IPS DF 4.7 (cell line): ENCODE measurements at regions not wholly inside any gene's neighbourhood (a gene's known extent, or its start where the extent isn't known, plus 50 kb on each side); places are given as distances from the start of the nearest gene placed in this dataset.
"Not testable (repeated sequence)": the region's sequence is repeated elsewhere in the genome, so short reads cannot be mapped to it uniquely, and the experiment has no call there.

Source experiments
- DNase-seq: peaks from one replicate; pipeline ENCODE4 v3.0.0-alpha.2; 2013; ENCODE audit warnings: low spot score; ENCODE audit errors: extremely low read depth

DNA sequence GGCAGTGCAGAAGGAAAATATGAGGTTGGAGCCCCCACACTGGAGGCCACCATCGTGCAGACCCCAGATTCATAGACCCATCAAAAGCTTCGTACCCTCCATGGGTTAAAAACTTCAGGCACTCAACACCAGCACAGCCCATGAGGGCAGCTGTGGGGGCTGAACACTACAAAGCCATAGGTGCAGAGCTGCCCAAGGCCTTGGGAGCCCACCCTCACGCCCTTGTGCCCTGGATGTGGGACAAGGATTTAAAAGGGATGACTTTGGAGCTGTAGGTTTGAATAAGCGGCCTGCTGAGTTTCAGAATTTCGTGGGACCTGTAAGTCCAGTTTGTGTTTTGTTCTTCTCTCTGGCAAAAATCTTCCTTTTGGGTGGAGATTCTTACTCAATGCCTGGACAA is 747.6 kb downstream of the SPATA31A6 start:
- not testable (repeated sequence) for DNase-seq

DNA sequence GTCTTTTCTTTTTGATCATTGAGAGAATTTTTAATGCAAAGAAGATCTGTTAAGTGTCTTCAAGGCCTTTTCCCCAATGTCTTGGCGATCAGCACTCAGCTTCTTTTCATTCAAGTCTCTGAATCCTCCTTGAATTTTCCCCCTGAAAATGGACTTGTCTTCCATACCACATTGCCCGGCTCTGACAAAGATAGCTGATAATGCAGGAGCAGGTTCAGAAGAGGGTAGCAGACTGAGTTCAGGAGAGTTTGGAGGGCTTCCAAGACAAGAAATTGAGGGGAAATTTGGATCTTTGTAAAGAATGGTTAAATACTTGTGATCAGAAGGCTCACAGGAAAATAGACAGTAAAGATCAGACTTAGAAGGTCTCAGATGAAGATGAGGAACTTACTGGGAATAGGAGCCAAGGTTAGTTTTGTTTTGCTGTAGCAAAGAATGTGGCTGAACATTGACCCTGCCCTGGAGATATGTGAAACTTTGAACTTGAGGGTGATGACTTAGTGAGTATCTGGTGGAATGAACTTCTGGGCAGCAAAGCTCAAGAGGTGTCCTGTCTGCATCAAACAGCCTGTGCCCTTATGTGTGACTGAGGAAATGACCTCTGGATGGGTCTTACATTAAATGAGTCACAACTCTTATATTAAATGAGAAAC is 754.2 kb downstream of the SPATA31A6 start:
- not testable (repeated sequence) for DNase-seq

DNA sequence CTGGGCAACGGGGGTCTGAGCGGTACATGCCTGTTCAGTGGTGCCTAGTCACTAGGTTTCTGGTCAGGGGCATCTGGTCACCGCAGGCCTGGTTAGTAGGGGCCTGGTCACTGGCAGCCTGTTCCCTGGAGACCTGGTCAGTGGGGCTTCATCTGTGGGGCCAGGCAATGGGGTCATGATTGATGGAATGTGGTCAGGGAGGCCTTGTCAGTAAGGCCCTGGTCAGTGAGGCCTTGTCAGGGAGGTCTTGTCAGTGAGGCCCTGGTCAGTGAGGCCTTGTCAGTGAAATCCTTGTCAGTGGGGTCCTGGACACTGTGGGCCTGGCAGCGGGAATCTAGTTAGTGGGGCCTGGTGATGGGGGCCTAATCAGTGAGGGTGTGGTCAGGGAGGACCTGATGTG is 763.6 kb downstream of the SPATA31A6 start:
- DNase-seq, result not testable (repeated sequence)

DNA sequence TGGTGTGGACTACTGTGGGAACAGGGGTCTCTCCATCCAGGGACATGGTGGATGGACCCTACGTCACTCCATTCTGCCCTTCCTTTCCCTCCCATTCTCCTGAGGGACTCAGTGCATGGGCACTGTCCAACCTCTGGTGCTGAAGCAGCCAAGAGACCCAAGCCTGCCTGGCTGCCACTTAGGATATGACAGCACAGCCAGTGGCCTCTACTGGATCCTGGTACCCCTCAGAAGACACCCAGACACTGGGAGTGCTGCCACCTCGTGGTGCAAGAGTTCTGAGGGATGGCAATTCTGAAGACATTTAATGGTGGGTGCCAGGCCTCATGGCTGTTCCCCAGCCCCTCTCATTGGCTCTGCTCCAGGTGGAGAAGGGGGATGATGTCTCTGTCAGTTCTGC is 767.8 kb downstream of the SPATA31A6 start:
- DNase-seq, result peak; percentile 9

DNA sequence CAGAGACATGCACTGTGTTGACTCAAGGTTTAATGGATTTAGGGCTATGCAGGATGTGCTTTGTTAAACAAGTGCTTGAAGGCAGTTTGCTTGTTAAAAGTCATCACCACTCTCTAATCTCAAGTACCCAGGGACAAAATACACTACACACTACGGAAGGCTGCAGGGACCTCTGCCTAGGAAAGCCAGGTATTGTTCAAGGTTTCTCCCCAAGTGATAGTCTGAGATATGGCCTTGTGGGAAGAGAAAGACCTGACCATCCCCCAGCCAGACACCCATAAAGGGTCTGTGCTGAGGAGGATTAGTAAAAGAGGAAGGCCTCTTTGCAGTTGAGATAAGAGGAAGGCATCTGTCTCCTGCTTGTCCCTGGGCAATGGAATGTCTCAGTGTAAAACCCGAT is 781.7 kb downstream of the SPATA31A6 start:
- DNase-seq, result not testable (repeated sequence)

DNA sequence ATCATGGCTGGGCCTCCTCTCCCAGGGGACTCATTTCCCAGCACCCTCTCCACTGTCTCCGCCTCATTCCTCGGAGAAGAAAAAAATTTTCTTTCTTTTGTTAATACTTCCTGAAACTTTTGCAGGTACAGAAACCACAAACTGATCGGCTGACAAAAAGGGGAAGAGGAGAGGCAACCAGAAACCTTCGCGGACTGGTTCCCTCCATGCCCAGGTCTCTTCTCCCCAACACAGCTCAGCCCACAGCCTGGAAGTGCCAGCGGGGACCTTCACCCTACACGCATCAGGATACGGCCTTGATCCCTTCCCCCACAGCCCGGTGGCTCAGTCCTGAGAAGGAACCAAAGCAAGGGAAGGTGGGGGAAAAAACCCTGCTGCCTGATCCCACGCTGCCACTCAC is 788.4 kb downstream of the SPATA31A6 start:
- DNase-seq, result not testable (repeated sequence)

DNA sequence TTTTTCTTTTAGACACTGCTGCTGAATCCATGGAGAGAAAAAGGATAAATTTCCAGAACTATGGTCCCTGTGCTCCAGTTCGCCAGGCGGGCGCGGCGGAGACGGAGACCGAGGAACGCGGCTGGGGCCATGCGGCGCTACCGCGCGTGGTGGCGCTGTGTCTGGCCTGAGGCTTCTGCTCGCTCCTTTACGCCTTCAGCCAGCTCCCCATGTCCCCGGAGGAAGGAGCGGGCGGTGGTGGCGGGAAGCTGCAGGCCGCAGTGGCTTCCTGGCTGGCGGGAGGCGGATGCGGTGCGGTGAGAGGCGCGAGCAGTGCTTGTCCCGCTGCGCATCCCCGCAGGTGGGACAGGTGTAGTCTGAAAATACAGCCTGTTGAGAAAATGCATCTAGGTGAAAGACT is 791.3 kb downstream of the SPATA31A6 start:
- not testable (repeated sequence) for DNase-seq

DNA sequence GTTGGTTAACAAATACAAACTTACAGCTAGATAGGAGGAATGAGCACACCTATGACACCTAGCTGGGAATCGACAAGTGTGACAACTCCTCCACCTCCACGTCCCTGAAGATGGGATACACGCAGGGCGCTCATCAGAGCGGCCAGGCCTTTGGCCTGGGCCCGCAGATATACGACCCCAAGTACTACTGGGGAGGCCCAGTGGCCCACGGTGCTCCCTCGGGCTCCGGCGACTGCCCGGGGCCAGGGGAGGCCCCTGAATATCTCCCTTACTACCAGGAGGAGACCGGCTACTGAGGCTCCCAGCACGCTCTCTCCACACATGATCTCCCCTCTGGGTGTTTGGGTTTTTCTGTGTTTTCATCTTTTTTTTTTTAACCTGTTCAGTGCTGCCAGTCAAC is 801.3 kb downstream of the SPATA31A6 start:
- DNase-seq, result not testable (repeated sequence)
